IMR-90 (cell line): ENCODE measurements at regions not wholly inside any gene's neighbourhood (a gene's known extent, or its start where the extent isn't known, plus 50 kb on each side); places are given as distances from the start of the nearest gene placed in this dataset.

Experiments used
- ATAC-seq: fragments of 200-7000 bp; cut with Tn5 transposase; 2 replicates; pipeline ENCODE4 v1.9.1; 2020; ENCODE audit warnings: low read depth, mild to moderate bottlenecking, moderate library complexity
- BruUV-seq: library from RNA; stranded (reverse); fragments of 400-500 nt; replicated peaks from 2 replicates; lab custom pipeline; 2021; lab: Mats Ljungman, UMichigan
- CTCF ChIA-PET: fragments of 300-600 bp; formaldehyde crosslinking; extraction: SDS; loops from one replicate; lab custom pipeline; 2021; ENCODE audit warnings: antibody characterized with exemption; lab: Yijun Ruan, JAX
- POLR2A ChIA-PET: fragments of 300-600 bp; sonication (Branson Sonifier 250); formaldehyde crosslinking; loops from one replicate; lab custom pipeline; 2022; ENCODE audit warnings: antibody characterized with exemption; ENCODE audit not compliant: unreplicated experiment; lab: Charles Lee
- DNase-seq: peaks from one replicate; pipeline ENCODE4 v3.0.0; 2013
- H2AFZ ChIP-seq: replicated peaks from 2 replicates; pipeline ENCODE3; 2013; ENCODE audit warnings: low read length, mild to moderate bottlenecking; ENCODE audit not compliant: poor library complexity
- H2AK5ac ChIP-seq: 2 replicates; pipeline ENCODE4 v1.6.1; 2013; ENCODE audit warnings: low read depth, low read length, inconsistent platforms
- H2AK9ac ChIP-seq: replicated peaks from 2 replicates; pipeline ENCODE3; 2013; ENCODE audit warnings: mild to moderate bottlenecking, low read depth, low read length, moderate library complexity; ENCODE audit not compliant: poor library complexity
- H2BK120ac ChIP-seq: 2 replicates; pipeline ENCODE4 v1.6.1; 2013; ENCODE audit warnings: low read depth, low read length, inconsistent platforms
- H2BK15ac ChIP-seq: 3 replicates; pipeline ENCODE4 v1.6.1; 2013; ENCODE audit warnings: low read depth, low read length, inconsistent platforms
- H2BK20ac ChIP-seq: 2 replicates; pipeline ENCODE4 v1.6.1; 2013; ENCODE audit warnings: low read depth, mild to moderate bottlenecking, inconsistent platforms, low read length, moderate library complexity
- H2BK5ac ChIP-seq: 2 replicates; pipeline ENCODE4 v1.6.1; 2013; ENCODE audit warnings: mild to moderate bottlenecking, low read depth, low read length, inconsistent platforms; ENCODE audit not compliant: poor library complexity, severe bottlenecking
- H3K14ac ChIP-seq: replicated peaks from 2 replicates; pipeline ENCODE4 v1.6.1; 2013; ENCODE audit warnings: low read depth, low read length, inconsistent platforms
- H3K18ac ChIP-seq: 2 replicates; pipeline ENCODE4 v1.6.1; 2013; ENCODE audit warnings: low read depth, low read length, control low read depth
- H3K23ac ChIP-seq: 2 replicates; pipeline ENCODE4 v1.6.1; 2013; ENCODE audit warnings: low read depth, low read length, inconsistent platforms
- H3K27ac ChIP-seq: 2 replicates; pipeline ENCODE4 v1.5.1; 2013; ENCODE audit warnings: mild to moderate bottlenecking, control low read depth, low read length; ENCODE audit not compliant: insufficient read depth
- H3K27me3 ChIP-seq: 2 replicates; pipeline ENCODE4 v1.6.1; 2013; ENCODE audit warnings: low read length; ENCODE audit not compliant: control insufficient read depth, insufficient read depth
- H3K36me3 ChIP-seq: 2 replicates; pipeline ENCODE4 v1.6.1; 2013; ENCODE audit warnings: low read length, mixed read lengths; ENCODE audit not compliant: control insufficient read depth, insufficient read depth
- H3K4ac ChIP-seq: 2 replicates; pipeline ENCODE4 v1.6.1; 2013; ENCODE audit warnings: low read depth, low read length, inconsistent platforms
- H3K4me1 ChIP-seq: 2 replicates; pipeline ENCODE4 v1.6.1; 2013; ENCODE audit warnings: low read length, mixed read lengths; ENCODE audit not compliant: control insufficient read depth, insufficient read depth
- H3K4me2 ChIP-seq: 2 replicates; pipeline ENCODE4 v1.6.1; 2013; ENCODE audit warnings: low read depth, mild to moderate bottlenecking, control low read depth, low read length, moderate library complexity
- H3K4me3 ChIP-seq: 2 replicates; pipeline ENCODE4 v1.5.1; 2013; ENCODE audit warnings: low read depth, mild to moderate bottlenecking, control low read depth, low read length, moderate library complexity; ENCODE audit not compliant: insufficient read depth
- H3K56ac ChIP-seq: 2 replicates; pipeline ENCODE4 v1.6.1; 2013; ENCODE audit warnings: low read length, inconsistent platforms; ENCODE audit not compliant: insufficient read depth; ENCODE audit errors: extremely low read depth
- H3K79me1 ChIP-seq, 2 experiments: 2 replicates each; pipeline ENCODE4 v1.6.1; 2013; ENCODE audit warnings: low read length in 2 of 2, inconsistent platforms in 1 of 2, low read depth in 1 of 2
- H3K9ac ChIP-seq: 2 replicates; pipeline ENCODE4 v1.6.1; 2013; ENCODE audit warnings: low read depth, low read length, control low read depth
- H3K9me1 ChIP-seq: 2 replicates; pipeline ENCODE4 v1.6.1; 2013; ENCODE audit warnings: low read length, inconsistent platforms; ENCODE audit not compliant: insufficient read depth
- H3K9me3 ChIP-seq: 2 replicates; pipeline ENCODE4 v1.6.1; 2013; ENCODE audit warnings: low read length; ENCODE audit not compliant: control insufficient read depth, insufficient read depth
- H4K20me1 ChIP-seq: 2 replicates; pipeline ENCODE4 v1.6.1; 2013; ENCODE audit warnings: low read length, inconsistent platforms; ENCODE audit not compliant: insufficient read depth
- H4K5ac ChIP-seq: 2 replicates; pipeline ENCODE4 v1.6.1; 2013; ENCODE audit warnings: mild to moderate bottlenecking, low read depth, low read length, control low read depth
- H4K8ac ChIP-seq, 2 experiments: 2 replicates each; pipeline ENCODE4 v1.6.1; 2013; ENCODE audit warnings: low read depth in 2 of 2, low read length in 2 of 2, control low read depth in 1 of 2, inconsistent platforms in 1 of 2
- H4K91ac ChIP-seq: 2 replicates; pipeline ENCODE4 v1.6.1; 2013; ENCODE audit warnings: low read depth, low read length, inconsistent platforms; ENCODE audit not compliant: insufficient read depth
- CHD1 ChIP-seq: IDR thresholded peaks from 2 replicates; pipeline ENCODE4 v1.6.1; 2012; ENCODE audit warnings: low read depth, low read length, improper control_type of control experiment
- ELK1 ChIP-seq: fragments of 150-350 bp; IDR thresholded peaks from 2 replicates; pipeline ENCODE4 v1.6.1; 2016; ENCODE audit warnings: low read depth, mild to moderate bottlenecking, low read length, moderate library complexity, borderline replicate concordance
- FOS ChIP-seq: fragments of 150-350 bp; IDR thresholded peaks from 2 replicates; pipeline ENCODE4 v1.6.1; 2016; ENCODE audit warnings: low read depth, low read length
- MXI1 ChIP-seq: IDR thresholded peaks from 2 replicates; pipeline ENCODE4 v1.6.1; 2012; ENCODE audit warnings: low read depth, mild to moderate bottlenecking, low read length, moderate library complexity, borderline replicate concordance
- RCOR1 ChIP-seq: IDR thresholded peaks from 2 replicates; pipeline ENCODE4 v1.6.1; 2012; ENCODE audit warnings: mild to moderate bottlenecking, low read length, improper control_type of control experiment; ENCODE audit not compliant: insufficient replicate concordance
- dilution Hi-C: fragments of 300-500 bp; cut with HindIII; formaldehyde crosslinking; loops from one replicate; pipeline ENCODE4 v1.14.3; 2018; ENCODE audit warnings: low sequenced_read_pairs; ENCODE audit not compliant: unreplicated experiment
- in situ Hi-C: fragments of 300-500 bp; cut with MboI; formaldehyde crosslinking; loops from 3 replicates; pipeline ENCODE4 v1.14.3; 2019; ENCODE audit warnings: low sequenced_read_pairs, inconsistent platforms, mixed read lengths
- intact Hi-C: fragments of 100-400 bp; cut with micrococcal nuclease; formaldehyde crosslinking; loops from 2 replicates; pipeline ENCODE4 v1.10.0; 2022

GRCh38 chr2:52077159-52077558 is 1045.2 kb upstream of the NRXN1 start:
- POLR2A ChIA-PET = no interaction called here
- H4K5ac ChIP-seq = no peak overlapping the region
- H3K56ac ChIP-seq = no peak overlapping the region
- no peak overlapping the region for H2AFZ ChIP-seq
- CTCF ChIA-PET = no interaction called here
- H3K9me3 ChIP-seq = no peaks in the 10 kb centered on the region
- H2BK15ac ChIP-seq = no peak overlapping the region
- no peak overlapping the region for H2AK5ac ChIP-seq
- H3K79me1 ChIP-seq = no peaks in the 10 kb centered on the region
- H3K27me3 ChIP-seq = no peaks in the 10 kb centered on the region
- BruUV-seq = no TSS peak
- H3K4me3 ChIP-seq = no peak overlapping the region
- no peak overlapping the region for H4K91ac ChIP-seq
- TF ChIP-seq RCOR1 (no peak), MXI1 (no peak), FOS (no peak), CHD1 (no peak), ELK1 (no peak)
- intact Hi-C loops = no loop called here
- no peak overlapping the region for H3K18ac ChIP-seq
- H3K23ac ChIP-seq = no peak overlapping the region
- no peak overlapping the region for H3K9ac ChIP-seq
- in situ Hi-C loops = no loop called here
- no peaks in the 10 kb centered on the region for H3K9me1 ChIP-seq
- H3K14ac ChIP-seq = no peak overlapping the region
- no peak overlapping the region for H3K4ac ChIP-seq
- no peak overlapping the region for H2BK20ac ChIP-seq
- no peak overlapping the region for H3K4me2 ChIP-seq
- no peak overlapping the region for H2BK120ac ChIP-seq
- H3K27ac ChIP-seq = no peak overlapping the region
- H4K8ac ChIP-seq = no peak overlapping the region
- no peaks in the 10 kb centered on the region for H3K36me3 ChIP-seq
- DNase-seq (no peak), ATAC-seq (no peak)
- no peaks in the 10 kb centered on the region for H4K20me1 ChIP-seq
- H2AK9ac ChIP-seq = no peak overlapping the region
- dilution Hi-C loops = no loop called here
- no peaks in the 10 kb centered on the region for H3K4me1 ChIP-seq
- H2BK5ac ChIP-seq = no peak overlapping the region
